Astrocyte (in vitro differentiated cells and primary cell): ENCODE measurements at regions not wholly inside any gene's neighbourhood (a gene's known extent, or its start where the extent isn't known, plus 50 kb on each side); places are given as distances from the start of the nearest gene placed in this dataset.

Experiments
- DNase-seq: peaks from one replicate; pipeline ENCODE4 v3.0.0-alpha.2; 2010; ENCODE audit warnings: low read depth
- FAIRE-seq: peaks from 2 replicates; lab custom pipeline; 2011; peaks lifted over from hg19 to GRCh38; lab: Jason Lieb, UNC
- H2AFZ ChIP-seq: 2 replicates; pipeline ENCODE4 v1.6.0; 2012; ENCODE audit warnings: low read depth, low read length, inconsistent platforms
- H3K27ac ChIP-seq: 2 replicates; pipeline ENCODE4 v1.5.1; 2011; ENCODE audit warnings: low read depth, low read length, inconsistent platforms
- H3K27me3 ChIP-seq: 2 replicates; pipeline ENCODE4 v1.6.0; 2011; ENCODE audit warnings: low read length, inconsistent platforms; ENCODE audit not compliant: insufficient read depth
- H3K36me3 ChIP-seq: 2 replicates; pipeline ENCODE4 v1.5.1; 2011; ENCODE audit warnings: low read length, inconsistent platforms; ENCODE audit not compliant: insufficient read depth
- H3K4me1 ChIP-seq: 2 replicates; pipeline ENCODE4 v1.5.1; 2011; ENCODE audit warnings: low read length, inconsistent platforms; ENCODE audit not compliant: insufficient read depth
- H3K4me2 ChIP-seq: 2 replicates; pipeline ENCODE4 v1.6.0; 2012; ENCODE audit warnings: low read length, inconsistent platforms
- H3K4me3 ChIP-seq: 2 replicates; pipeline ENCODE4 v1.5.1; 2011; ENCODE audit warnings: low read depth, mild to moderate bottlenecking, low read length, inconsistent platforms; ENCODE audit not compliant: insufficient read depth
- H3K79me2 ChIP-seq: 2 replicates; pipeline ENCODE4 v1.6.0; 2012; ENCODE audit warnings: mild to moderate bottlenecking, low read length, inconsistent platforms; ENCODE audit not compliant: insufficient read depth
- H3K9ac ChIP-seq: 2 replicates; pipeline ENCODE4 v1.6.0; 2012; ENCODE audit warnings: mild to moderate bottlenecking, low read length, inconsistent platforms
- H3K9me3 ChIP-seq: 2 replicates; pipeline ENCODE4 v1.5.1; 2012; ENCODE audit warnings: low read depth, mild to moderate bottlenecking, low read length, inconsistent platforms; ENCODE audit not compliant: insufficient read depth
- H4K20me1 ChIP-seq: 2 replicates; pipeline ENCODE4 v1.6.0; 2012; ENCODE audit warnings: low read length, inconsistent platforms; ENCODE audit not compliant: insufficient read depth
- H3K27ac Mint-ChIP-seq: one replicate; pipeline ENCODE4 v1.8.0; 2021; ENCODE audit warnings: mild to moderate bottlenecking, mixed read lengths; ENCODE audit not compliant: unreplicated experiment
- H3K27me3 Mint-ChIP-seq: one replicate; pipeline ENCODE4 v1.8.0; 2021; ENCODE audit warnings: low read depth, mixed read lengths; ENCODE audit not compliant: unreplicated experiment
- H3K36me3 Mint-ChIP-seq: one replicate; pipeline ENCODE4 v1.8.0; 2021; ENCODE audit warnings: low read depth, mixed read lengths; ENCODE audit not compliant: unreplicated experiment
- H3K4me1 Mint-ChIP-seq: one replicate; pipeline ENCODE4 v1.8.0; 2021; ENCODE audit warnings: low read depth, mixed read lengths; ENCODE audit not compliant: unreplicated experiment
- H3K4me3 Mint-ChIP-seq: one replicate; pipeline ENCODE4 v1.8.0; 2021; ENCODE audit warnings: mild to moderate bottlenecking, moderate library complexity, mixed read lengths; ENCODE audit not compliant: unreplicated experiment
- H3K9me3 Mint-ChIP-seq: one replicate; pipeline ENCODE4 v1.8.0; 2021; ENCODE audit warnings: mild to moderate bottlenecking, mixed read lengths; ENCODE audit not compliant: unreplicated experiment
- CTCF ChIP-seq: IDR thresholded peaks from 2 replicates; pipeline ENCODE4 v1.5.1; 2011; ENCODE audit warnings: low read depth, mild to moderate bottlenecking, inconsistent platforms, low read length, moderate library complexity; ENCODE audit not compliant: insufficient read depth
- EZH2 ChIP-seq: IDR thresholded peaks from 2 replicates; pipeline ENCODE4 v1.6.1; 2012; ENCODE audit warnings: mild to moderate bottlenecking, low read length, inconsistent platforms; ENCODE audit not compliant: insufficient read depth

- peak overlapping the region; percentile 85 for H3K4me2 ChIP-seq
- H3K9me3 ChIP-seq: no peaks in the 10 kb centered on the region
- H3K27me3 Mint-ChIP-seq: no peaks in the 10 kb centered on the region
- H3K36me3 ChIP-seq: no peaks in the 10 kb centered on the region
- no peak overlapping the region for H2AFZ ChIP-seq
- no peaks in the 10 kb centered on the region for H3K9me3 Mint-ChIP-seq
- no peaks in the 10 kb centered on the region for H3K27me3 ChIP-seq
- peak; percentile 74 for FAIRE-seq
- peaks cover 4% of the 10 kb centered on the region for H3K4me1 Mint-ChIP-seq
- no peaks in the 10 kb centered on the region for H3K79me2 ChIP-seq
- peak; percentile 97 for DNase-seq
- H3K27ac ChIP-seq: peak overlapping the region; percentile 97
- H3K27ac Mint-ChIP-seq: no peak overlapping the region
- no peaks in the 10 kb centered on the region for H4K20me1 ChIP-seq
- no peaks in the 10 kb centered on the region for H3K36me3 Mint-ChIP-seq
- H3K4me3 ChIP-seq: peak overlapping the region; percentile 33
- peak overlapping the region; percentile 83 for H3K9ac ChIP-seq
- H3K4me1 ChIP-seq: peaks cover 20% of the 10 kb centered on the region
- no peak overlapping the region for H3K4me3 Mint-ChIP-seq
- TF ChIP-seq EZH2 (no peak), CTCF (no peak)
These were observed 55.0 kb upstream of the PAK3 start for GRCh38 chrX:111041018-111041462.

- no peaks in the 10 kb centered on the region for H4K20me1 ChIP-seq
- H3K4me3 Mint-ChIP-seq: no peak overlapping the region
- no peaks in the 10 kb centered on the region for H3K9me3 ChIP-seq
- no peak overlapping the region for H3K27ac Mint-ChIP-seq
- DNase-seq (peak; percentile 75), FAIRE-seq (peak; percentile 82)
- H3K9ac ChIP-seq: peak overlapping the region; percentile 83
- H3K9me3 Mint-ChIP-seq: no peaks in the 10 kb centered on the region
- H3K36me3 ChIP-seq: no peaks in the 10 kb centered on the region
- no peaks in the 10 kb centered on the region for H3K27me3 Mint-ChIP-seq
- H3K4me2 ChIP-seq: peak overlapping the region; percentile 85
- no peaks in the 10 kb centered on the region for H3K36me3 Mint-ChIP-seq
- H3K27me3 ChIP-seq: no peaks in the 10 kb centered on the region
- peaks cover 20% of the 10 kb centered on the region for H3K4me1 ChIP-seq
- H3K4me3 ChIP-seq: peak overlapping the region; percentile 33
- TF ChIP-seq CTCF (no peak), EZH2 (no peak)
- peaks cover 4% of the 10 kb centered on the region for H3K4me1 Mint-ChIP-seq
- peak overlapping the region; percentile 97 for H3K27ac ChIP-seq
- no peaks in the 10 kb centered on the region for H3K79me2 ChIP-seq
- H2AFZ ChIP-seq: no peak overlapping the region
These were observed 55.5 kb upstream of the PAK3 start for GRCh38 chrX:111040377-111041017.

GRCh38 chrX:111039606-111040005, 56.4 kb upstream of the PAK3 start:
- Mint-ChIP-seq H3K27me3 (no peaks in the 10 kb centered on the region), H3K9me3 (no peaks in the 10 kb centered on the region), H3K36me3 (no peaks in the 10 kb centered on the region), H3K4me1 (peaks cover 4% of the 10 kb centered on the region), H3K27ac (no peak overlapping the region), H3K4me3 (no peak overlapping the region)
- TF ChIP-seq EZH2: no peak
- TF ChIP-seq CTCF: no peak
- Histone ChIP-seq H2AFZ (no peak overlapping the region), H4K20me1 (no peaks in the 10 kb centered on the region), H3K4me1 (peaks cover 20% of the 10 kb centered on the region), H3K9ac (peak overlapping the region; percentile 46), H3K4me2 (peak overlapping the region; percentile 85), H3K9me3 (no peaks in the 10 kb centered on the region), H3K36me3 (no peaks in the 10 kb centered on the region), H3K27me3 (no peaks in the 10 kb centered on the region), H3K79me2 (no peaks in the 10 kb centered on the region), H3K27ac (peak overlapping the region; percentile 97), H3K4me3 (no peak overlapping the region)
- FAIRE-seq (peak; percentile 26), DNase-seq (no peak)
